ENCODE measurements at regions not wholly inside any gene's neighbourhood (a gene's known extent, or its start where the extent isn't known, plus 50 kb on each side); places are given as distances from the start of the nearest gene placed in this dataset.
A peak's percentile ranks its signal among the peaks of the same experiment; 100 is the strongest.
"Not testable (repeated sequence)": the region's sequence is repeated elsewhere in the genome, so short reads cannot be mapped to it uniquely, and the experiment has no call there.

DNA sequence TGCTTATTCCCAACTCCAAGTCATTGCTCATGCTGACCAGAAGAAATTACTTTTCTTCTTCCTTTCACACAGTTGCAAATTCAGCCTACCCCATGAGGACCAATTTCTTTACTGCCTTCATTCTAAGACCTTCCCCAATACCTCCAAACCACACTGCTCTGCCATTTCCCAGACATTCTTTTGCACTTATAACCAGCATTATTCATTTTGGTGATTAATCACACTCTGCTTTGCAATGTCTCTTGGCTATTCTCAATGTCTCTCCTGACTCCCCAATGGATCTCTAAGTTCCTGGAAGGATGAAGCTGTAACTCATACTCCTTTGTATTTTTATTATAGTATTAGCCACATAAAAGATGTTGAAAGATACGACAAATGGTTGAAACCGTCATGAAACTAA lies 105.7 kb upstream of the RANBP3L start:
- no peak for DNase-seq (ENCODE audit: low read depth)
- no peak overlapping the region for H3K4me3 ChIP-seq (ENCODE audit: low read depth, low read length)
- TF ChIP-seq, protein P1, sequence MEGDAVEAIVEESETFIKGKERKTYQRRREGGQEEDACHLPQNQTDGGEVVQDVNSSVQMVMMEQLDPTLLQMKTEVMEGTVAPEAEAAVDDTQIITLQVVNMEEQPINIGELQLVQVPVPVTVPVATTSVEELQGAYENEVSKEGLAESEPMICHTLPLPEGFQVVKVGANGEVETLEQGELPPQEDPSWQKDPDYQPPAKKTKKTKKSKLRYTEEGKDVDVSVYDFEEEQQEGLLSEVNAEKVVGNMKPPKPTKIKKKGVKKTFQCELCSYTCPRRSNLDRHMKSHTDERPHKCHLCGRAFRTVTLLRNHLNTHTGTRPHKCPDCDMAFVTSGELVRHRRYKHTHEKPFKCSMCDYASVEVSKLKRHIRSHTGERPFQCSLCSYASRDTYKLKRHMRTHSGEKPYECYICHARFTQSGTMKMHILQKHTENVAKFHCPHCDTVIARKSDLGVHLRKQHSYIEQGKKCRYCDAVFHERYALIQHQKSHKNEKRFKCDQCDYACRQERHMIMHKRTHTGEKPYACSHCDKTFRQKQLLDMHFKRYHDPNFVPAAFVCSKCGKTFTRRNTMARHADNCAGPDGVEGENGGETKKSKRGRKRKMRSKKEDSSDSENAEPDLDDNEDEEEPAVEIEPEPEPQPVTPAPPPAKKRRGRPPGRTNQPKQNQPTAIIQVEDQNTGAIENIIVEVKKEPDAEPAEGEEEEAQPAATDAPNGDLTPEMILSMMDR (IDR thresholded peaks at IDR 0.05; ENCODE audit: low read depth, low read length, missing control alignments) = no peak

DNA sequence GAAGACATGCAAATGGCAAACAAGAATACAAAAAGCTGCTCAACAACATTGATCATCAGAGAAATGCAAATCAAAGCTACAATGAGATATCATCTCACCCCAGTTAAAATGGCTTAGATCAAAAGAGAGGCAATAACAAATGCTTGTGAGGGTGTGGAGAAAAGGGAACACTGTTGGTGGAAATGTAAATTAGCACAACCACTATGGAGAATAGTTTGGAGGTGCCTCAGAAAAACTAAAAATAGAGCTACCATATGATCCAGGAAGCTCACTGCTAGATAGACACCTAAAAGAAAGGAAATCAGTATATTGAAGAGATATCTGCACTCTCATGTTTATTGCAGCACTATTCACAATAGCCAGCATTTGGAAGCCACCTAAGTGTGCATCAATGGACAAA lies 108.0 kb upstream of the RANBP3L start:
- not testable (repeated sequence) for H3K4me3 ChIP-seq (ENCODE audit: low read depth, low read length); DNase-seq (ENCODE audit: low read depth)

DNA sequence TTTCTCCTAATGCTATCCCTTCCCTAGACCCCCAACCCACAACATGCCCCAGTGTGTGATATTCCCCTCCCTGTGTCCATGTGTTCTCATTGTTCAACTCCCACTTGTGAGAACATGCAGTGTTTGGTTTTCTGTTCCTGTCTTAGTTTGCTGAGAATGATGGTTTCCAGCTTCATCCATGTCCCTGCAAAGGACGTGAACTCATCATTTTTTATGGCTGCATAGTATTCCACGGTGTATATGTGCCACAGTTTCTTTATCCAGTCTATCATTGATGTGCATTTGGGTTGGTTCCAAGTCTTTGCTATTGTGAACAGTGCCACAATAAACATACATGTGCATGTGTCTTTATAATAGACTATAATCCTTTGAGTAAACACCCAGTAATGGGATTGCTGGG lies 109.0 kb upstream of the RANBP3L start:
- H3K4me3 ChIP-seq (ENCODE audit: low read depth, low read length); DNase-seq (ENCODE audit: low read depth): not testable (repeated sequence)

DNA sequence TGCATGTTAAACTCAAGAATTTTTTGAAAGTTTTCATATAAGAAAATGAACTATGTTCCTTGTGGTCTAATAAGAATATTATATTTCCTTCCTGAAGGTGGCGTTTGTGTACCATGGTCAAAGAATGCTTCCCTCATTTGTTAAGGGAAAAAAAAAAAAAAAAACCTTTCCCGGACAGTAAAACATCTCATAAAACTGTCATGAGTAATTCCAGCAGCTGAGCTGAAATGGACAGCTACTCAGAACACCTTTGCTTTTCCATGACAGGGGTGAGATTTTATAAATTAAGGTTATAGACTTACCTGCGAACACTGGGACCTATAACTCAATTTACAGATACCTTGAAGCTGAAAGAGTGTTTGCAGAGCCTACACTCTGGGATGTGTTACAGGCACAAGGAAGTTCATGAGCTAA lies 113.2 kb upstream of the RANBP3L start:
- TF ChIP-seq, protein P1 (IDR thresholded peaks at IDR 0.05; ENCODE audit: low read depth, low read length, missing control alignments) = peak; percentile 3
- H3K4me3 ChIP-seq (ENCODE audit: low read depth, low read length) = no peak overlapping the region
- no peak for DNase-seq (ENCODE audit: low read depth)

DNA sequence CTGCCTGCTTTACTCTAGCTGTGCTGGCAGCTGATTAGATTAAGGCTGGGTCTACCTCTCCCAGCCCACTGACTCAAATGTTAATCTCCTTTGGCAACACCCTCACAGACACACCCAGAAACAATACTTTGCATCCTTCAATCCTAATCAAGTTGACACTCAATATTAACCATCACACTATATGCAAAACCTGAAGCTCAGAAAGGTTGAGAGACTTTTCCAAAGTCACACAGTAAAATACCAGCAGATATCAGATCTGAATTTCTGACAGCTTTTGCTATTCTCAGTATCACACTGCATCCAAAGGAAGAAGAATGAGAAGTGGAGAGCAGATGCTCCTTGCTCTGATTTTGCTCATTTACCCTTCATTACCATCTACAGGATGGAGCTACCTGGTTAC lies 114.9 kb upstream of the RANBP3L start:
- no peak for DNase-seq (ENCODE audit: low read depth)
- TF ChIP-seq, protein P1 (IDR thresholded peaks at IDR 0.05; ENCODE audit: low read depth, low read length, missing control alignments) = no peak
- H3K4me3 ChIP-seq (ENCODE audit: low read depth, low read length) = no peak overlapping the region

DNA sequence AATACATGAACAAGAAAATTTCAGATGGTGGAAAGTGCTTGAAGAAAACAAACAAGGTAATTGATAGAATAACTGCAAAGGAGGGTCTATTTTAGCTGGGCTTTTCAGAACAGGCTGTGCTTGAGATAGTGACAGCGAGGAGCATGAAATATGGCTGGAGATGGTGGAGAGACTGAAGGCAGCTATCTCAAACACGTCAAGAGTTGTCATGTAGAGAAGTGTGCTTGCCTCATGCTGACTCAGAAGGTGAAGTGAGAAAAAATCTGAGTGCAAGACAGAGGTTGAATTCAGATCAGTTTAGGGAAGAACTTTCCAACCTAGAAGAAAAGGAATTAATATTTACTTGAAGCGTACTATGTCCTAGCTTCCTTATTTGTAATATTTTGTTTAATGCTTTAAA lies 115.5 kb upstream of the RANBP3L start:
- no peak for DNase-seq (ENCODE audit: low read depth)
- TF ChIP-seq, protein P1 (IDR thresholded peaks at IDR 0.05; ENCODE audit: low read depth, low read length, missing control alignments) = no peak
- no peak overlapping the region for H3K4me3 ChIP-seq (ENCODE audit: low read depth, low read length)

DNA sequence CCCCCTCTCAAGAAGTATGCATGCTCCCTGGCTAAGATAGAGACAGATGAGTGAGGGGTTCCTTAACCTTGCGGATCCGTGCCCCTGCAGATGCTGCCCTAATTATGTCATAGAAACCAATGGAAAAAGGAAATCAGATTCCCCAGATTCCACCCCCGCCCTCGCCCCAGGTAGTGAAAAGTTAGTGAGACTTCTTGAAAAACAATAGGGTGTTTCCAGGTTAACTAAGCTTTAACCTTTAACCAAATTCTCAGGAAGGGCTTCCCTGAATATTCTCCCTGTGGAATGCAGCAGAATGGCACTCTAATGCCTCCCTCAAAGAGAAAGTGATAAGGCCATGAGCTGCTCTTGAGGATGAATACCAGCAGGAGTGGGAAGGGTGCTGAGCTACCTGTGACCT lies 116.0 kb upstream of the RANBP3L start:
- no peak for DNase-seq (ENCODE audit: low read depth)
- TF ChIP-seq, protein P1 (IDR thresholded peaks at IDR 0.05; ENCODE audit: low read depth, low read length, missing control alignments) = no peak
- H3K4me3 ChIP-seq (ENCODE audit: low read depth, low read length) = no peak overlapping the region

DNA sequence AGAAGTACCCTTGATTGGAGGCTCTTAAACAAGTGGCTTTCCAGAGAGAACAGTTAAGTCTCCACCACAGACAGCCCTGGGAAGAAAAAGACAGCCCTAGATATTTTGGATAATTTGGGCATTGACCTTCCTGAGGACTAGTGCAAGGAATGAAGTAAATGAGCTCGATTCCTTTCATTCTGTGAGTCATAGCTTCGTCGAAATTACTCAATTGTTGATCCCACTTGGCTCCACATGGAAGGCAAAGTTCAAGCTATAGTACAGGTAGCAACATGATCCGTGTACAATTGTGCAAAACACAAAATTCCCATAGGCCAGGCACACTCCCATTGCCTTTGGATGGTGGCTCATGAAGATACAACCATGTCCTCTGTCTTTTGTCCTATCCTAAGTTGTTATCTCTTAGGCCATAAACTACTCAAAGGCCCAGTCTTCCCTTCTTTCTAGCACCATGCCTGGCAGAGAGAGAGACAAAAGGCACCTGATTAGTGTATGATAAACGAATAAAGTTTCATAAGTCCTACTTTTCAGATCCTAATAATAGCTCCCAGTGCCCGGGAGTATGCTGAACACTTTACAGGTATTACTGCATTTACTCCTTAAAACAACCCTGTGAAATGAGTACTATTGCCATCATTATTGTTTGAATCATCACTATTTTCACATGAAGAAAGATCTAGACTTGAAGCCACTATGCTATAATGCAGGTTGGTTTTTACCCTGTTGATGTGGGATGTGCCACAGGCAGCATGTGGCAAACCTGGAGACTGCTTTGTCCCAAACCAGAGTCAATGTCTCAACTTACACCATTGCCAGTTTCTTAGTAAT lies 116.7 kb upstream of the RANBP3L start:
- DNase-seq (ENCODE audit: low read depth) = no peak
- TF ChIP-seq, protein P1 (IDR thresholded peaks at IDR 0.05; ENCODE audit: low read depth, low read length, missing control alignments) = no peak
- H3K4me3 ChIP-seq (ENCODE audit: low read depth, low read length) = no peak overlapping the region

Measured in GM12864 (cell line).